Gastrocnemius medialis (tissue), 4 donors: ENCODE measurements at regions not wholly inside any gene's neighbourhood (a gene's known extent, or its start where the extent isn't known, plus 50 kb on each side); places are given as distances from the start of the nearest gene placed in this dataset.
A peak's percentile ranks its signal among the peaks of the same experiment; 100 is the strongest.

Source experiments
- ATAC-seq, 2 donors: fragments of 150-250 bp; one replicate each; pipeline ENCODE4 v1.9.1; 2016
- DNase-seq, 2 donors: peaks; one replicate each; pipeline ENCODE4 v3.0.0-alpha.2; 2019
- H3K27ac ChIP-seq, 4 donors: fragments of 200-600 bp; sonication (generic); 1 replicate in 1 of 4; 2 replicates in 3 of 4; pipeline ENCODE4 v1.5.1; 2016 to 2018; ENCODE audit warnings: mild to moderate bottlenecking in 2 of 4, moderate library complexity in 1 of 4
- H3K27me3 ChIP-seq, 3 donors: fragments of 200-600 bp; sonication (generic) in 2 of 3; 1 replicate in 1 of 3; 2 replicates in 2 of 3; pipeline versions ENCODE4 v1.5.1 to v1.6.0; 2016 to 2019; ENCODE audit warnings: mild to moderate bottlenecking in 1 of 3, moderate library complexity in 1 of 3
- H3K36me3 ChIP-seq, 2 donors: fragments of 200-600 bp; sonication (generic) in 1 of 2; one replicate each; pipeline ENCODE4 v1.5.1; 2017 to 2018
- H3K4me1 ChIP-seq, 2 donors: fragments of 200-600 bp; sonication (generic) in 1 of 2; one replicate each; pipeline ENCODE4 v1.5.1; 2016 to 2017; ENCODE audit warnings: mild to moderate bottlenecking in 2 of 2
- H3K4me3 ChIP-seq, 4 donors: fragments of 200-600 bp; sonication (generic) in 3 of 4; 1 replicate in 1 of 4; 2 replicates in 3 of 4; pipeline ENCODE4 v1.5.1; 2016 to 2019; ENCODE audit warnings: mild to moderate bottlenecking in 2 of 4
- H3K9me3 ChIP-seq, 3 donors: fragments of 200-600 bp; sonication (generic) in 2 of 3; 1 replicate in 1 of 3; 2 replicates in 2 of 3; pipeline ENCODE4 v1.5.1; 2016 to 2019
- POLR2A ChIP-seq, 2 donors: fragments of 450-650 bp; IDR thresholded peaks; one replicate each; pipeline ENCODE4 v1.6.1; 2017; ENCODE audit warnings: antibody characterized with exemption in 2 of 2, mild to moderate bottlenecking in 2 of 2, moderate library complexity in 2 of 2
- in situ Hi-C, 4 donors: fragments of 200-750 bp; cut with MboI; loops; one replicate each; pipeline versions ENCODE4 v1.15.0 to v1.8.0; 2017; ENCODE audit warnings: low sequenced_read_pairs in 4 of 4
- intact Hi-C: fragments of 100-400 bp; cut with DNase I; formaldehyde crosslinking; loops from one replicate; pipeline ENCODE4 v1.15.1; 2023; ENCODE audit warnings: low total_unique reads
- TF ChIP-seq, protein P1 (sequence below), 5 experiments: fragments of 450-650 bp in 3 of 5; fragments of 200-600 bp in 2 of 5; sonication (generic) in 2 of 5; IDR thresholded peaks in 4 of 5; conservative IDR thresholded peaks in 1 of 5; 1 replicate in 4 of 5; 2 replicates in 1 of 5; pipeline ENCODE4 v1.5.1; 2016 to 2019; ENCODE audit warnings: antibody characterized with exemption in 5 of 5, mild to moderate bottlenecking in 3 of 5, moderate library complexity in 3 of 5

DNA sequence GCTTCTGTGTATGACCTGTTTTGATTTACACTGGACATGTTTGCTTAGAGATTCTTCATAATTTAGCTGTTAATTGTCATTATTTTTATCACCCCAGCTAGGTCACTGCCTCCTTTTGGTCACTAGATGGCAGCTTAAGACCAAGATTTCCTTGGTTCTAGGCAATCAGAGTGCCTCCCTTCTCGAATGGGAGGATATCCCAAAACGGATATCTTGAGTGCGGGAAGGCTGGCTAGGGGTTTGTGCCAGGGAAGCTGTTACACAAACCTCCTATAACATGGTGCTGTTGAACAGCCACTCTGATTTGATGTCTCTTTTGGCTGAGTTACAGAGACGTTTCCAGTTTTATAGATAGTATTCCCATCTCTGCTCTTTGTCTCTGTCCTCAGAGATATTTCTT, 283.5 kb downstream of the S1PR1 start:
- no peak for ATAC-seq
- intact Hi-C loops, result no loop called here

DNA sequence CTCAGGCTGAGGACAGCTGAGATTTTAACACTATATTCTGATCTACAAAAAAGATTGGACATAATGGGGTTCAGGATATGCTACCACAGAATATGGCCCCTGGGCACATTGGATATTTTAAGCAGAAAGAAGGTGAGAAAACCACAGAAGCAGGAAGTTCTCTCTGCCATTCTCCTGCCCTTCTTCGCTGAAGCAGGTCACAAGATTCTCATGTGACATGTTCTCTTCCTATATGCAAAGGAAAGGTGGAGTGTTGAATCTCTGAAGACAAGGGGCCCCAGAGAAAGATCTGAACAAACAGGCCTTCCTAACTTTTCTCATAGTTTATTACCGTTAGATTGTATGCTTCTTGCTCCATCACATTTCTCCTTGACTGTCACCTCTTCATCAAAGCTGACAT, 285.7 kb downstream of the S1PR1 start:
- TF ChIP-seq, protein P1, sequence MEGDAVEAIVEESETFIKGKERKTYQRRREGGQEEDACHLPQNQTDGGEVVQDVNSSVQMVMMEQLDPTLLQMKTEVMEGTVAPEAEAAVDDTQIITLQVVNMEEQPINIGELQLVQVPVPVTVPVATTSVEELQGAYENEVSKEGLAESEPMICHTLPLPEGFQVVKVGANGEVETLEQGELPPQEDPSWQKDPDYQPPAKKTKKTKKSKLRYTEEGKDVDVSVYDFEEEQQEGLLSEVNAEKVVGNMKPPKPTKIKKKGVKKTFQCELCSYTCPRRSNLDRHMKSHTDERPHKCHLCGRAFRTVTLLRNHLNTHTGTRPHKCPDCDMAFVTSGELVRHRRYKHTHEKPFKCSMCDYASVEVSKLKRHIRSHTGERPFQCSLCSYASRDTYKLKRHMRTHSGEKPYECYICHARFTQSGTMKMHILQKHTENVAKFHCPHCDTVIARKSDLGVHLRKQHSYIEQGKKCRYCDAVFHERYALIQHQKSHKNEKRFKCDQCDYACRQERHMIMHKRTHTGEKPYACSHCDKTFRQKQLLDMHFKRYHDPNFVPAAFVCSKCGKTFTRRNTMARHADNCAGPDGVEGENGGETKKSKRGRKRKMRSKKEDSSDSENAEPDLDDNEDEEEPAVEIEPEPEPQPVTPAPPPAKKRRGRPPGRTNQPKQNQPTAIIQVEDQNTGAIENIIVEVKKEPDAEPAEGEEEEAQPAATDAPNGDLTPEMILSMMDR (IDR thresholded peaks at IDR 0.05 in 4 of 5, conservative IDR thresholded peaks at IDR 0.05 in 1 of 5), result no peak
- TF ChIP-seq POLR2A (IDR thresholded peaks at IDR 0.05), result no peak
- H3K27ac ChIP-seq, result no peak overlapping the region
- no peaks in the 10 kb centered on the region for H3K4me1 ChIP-seq
- H3K27me3 ChIP-seq, result no peaks in the 10 kb centered on the region
- ATAC-seq (no peak), DNase-seq (no peak)
- H3K36me3 ChIP-seq, result no peaks in the 10 kb centered on the region
- no peak overlapping the region for H3K4me3 ChIP-seq
- intact Hi-C loops (no loop called here), in situ Hi-C loops (no loop called here)
- no peaks in the 10 kb centered on the region for H3K9me3 ChIP-seq

More for the DNA sequence above, 283.5 kb downstream of the S1PR1 start:
- H3K9me3 ChIP-seq, result no peaks in the 10 kb centered on the region
- H3K27ac ChIP-seq, result no peak overlapping the region
- H3K4me3 ChIP-seq, result no peak overlapping the region
- H3K36me3 ChIP-seq, result no peaks in the 10 kb centered on the region
- H3K27me3 ChIP-seq, result no peaks in the 10 kb centered on the region
- no peak for DNase-seq
- TF ChIP-seq POLR2A (IDR thresholded peaks at IDR 0.05), result no peak
- TF ChIP-seq, protein P1 (IDR thresholded peaks at IDR 0.05 in 4 of 5, conservative IDR thresholded peaks at IDR 0.05 in 1 of 5), result peak in 1 of 5 experiments; percentile 33
- no peaks in the 10 kb centered on the region for H3K4me1 ChIP-seq
- in situ Hi-C loops, result no loop called here

DNA sequence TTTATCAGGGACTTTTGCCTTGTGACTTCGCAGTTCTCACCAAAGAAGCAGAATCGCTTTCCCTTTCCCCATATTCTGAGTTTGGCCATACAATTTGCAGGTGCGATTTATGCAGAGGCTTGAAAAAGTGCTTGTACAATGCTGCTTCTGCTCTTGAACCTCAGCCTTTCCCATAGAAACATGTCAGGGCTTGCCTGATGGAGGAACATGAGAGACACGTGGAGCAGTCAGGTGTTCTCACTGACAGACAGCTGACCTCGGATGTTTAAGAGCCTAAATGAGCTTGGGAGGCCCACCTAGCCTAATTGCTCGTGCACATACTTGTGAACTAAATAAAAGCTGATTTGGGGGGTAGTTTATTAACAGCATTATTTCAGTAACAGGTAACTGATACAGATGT, 290.0 kb downstream of the S1PR1 start:
- ATAC-seq, result no peak
- in situ Hi-C loops, result no loop called here
- no peaks in the 10 kb centered on the region for H3K36me3 ChIP-seq
- no peaks in the 10 kb centered on the region for H3K4me1 ChIP-seq
- no peaks in the 10 kb centered on the region for H3K27me3 ChIP-seq
- TF ChIP-seq, protein P1 (IDR thresholded peaks at IDR 0.05 in 4 of 5, conservative IDR thresholded peaks at IDR 0.05 in 1 of 5), result no peak
- TF ChIP-seq POLR2A (IDR thresholded peaks at IDR 0.05), result no peak
- no peaks in the 10 kb centered on the region for H3K9me3 ChIP-seq
- no peak overlapping the region for H3K27ac ChIP-seq
- H3K4me3 ChIP-seq, result no peak overlapping the region
- intact Hi-C loops, result no loop called here
- no peak for DNase-seq

DNA sequence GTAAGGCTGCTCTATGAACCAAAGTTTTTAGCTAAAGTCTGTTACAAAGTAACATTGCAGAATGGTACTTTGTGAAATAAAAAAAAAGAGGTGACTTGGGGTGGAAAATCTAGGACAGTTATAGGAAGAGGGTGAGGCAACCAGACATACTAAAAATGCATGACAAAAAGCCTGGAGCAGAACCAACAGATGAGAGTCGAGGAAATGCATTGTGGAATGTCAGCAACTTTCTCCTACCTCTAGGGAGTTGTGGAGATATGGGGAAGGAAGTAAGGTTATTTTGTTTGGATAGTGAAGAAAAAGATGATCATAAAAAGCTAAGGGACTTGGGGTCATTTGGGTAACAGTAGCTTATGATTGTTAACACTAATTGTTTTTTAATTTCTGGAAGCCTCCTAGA, 295.6 kb downstream of the S1PR1 start:
- Histone ChIP-seq H3K36me3 (no peaks in the 10 kb centered on the region), H3K4me1 (no peaks in the 10 kb centered on the region), H3K4me3 (no peak overlapping the region), H3K27ac (no peak overlapping the region), H3K9me3 (no peaks in the 10 kb centered on the region), H3K27me3 (no peaks in the 10 kb centered on the region)
- DNase-seq, result no peak
- intact Hi-C loops, result no loop called here
- TF ChIP-seq, protein P1 (IDR thresholded peaks at IDR 0.05 in 4 of 5, conservative IDR thresholded peaks at IDR 0.05 in 1 of 5), result no peak
- TF ChIP-seq POLR2A (IDR thresholded peaks at IDR 0.05), result no peak
- in situ Hi-C loops, result no loop called here
- no peak for ATAC-seq

DNA sequence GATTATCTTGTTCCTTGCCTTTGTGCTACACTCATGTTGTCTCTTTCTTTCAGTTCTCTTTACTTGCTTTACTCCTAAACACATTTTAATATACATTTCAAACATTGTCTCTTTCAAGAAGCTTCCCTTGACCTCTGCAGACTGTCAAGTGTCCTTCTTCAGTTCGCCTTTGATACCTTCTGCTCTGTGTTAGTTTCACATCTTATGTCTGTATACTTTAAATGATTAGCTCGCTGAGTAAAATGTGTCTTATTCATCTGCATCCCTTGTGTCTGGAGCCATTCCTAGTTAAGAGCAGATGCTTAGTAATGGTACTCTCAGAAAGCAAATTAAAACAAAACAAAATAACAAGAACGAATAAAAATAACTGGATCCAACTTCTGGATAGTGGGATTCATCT, 303.3 kb downstream of the S1PR1 start:
- no peaks in the 10 kb centered on the region for H3K4me1 ChIP-seq
- H3K36me3 ChIP-seq, result no peaks in the 10 kb centered on the region
- ATAC-seq, result no peak
- H3K27me3 ChIP-seq, result no peaks in the 10 kb centered on the region
- intact Hi-C loops (no loop called here), in situ Hi-C loops (no loop called here)
- H3K9me3 ChIP-seq, result no peaks in the 10 kb centered on the region
- H3K27ac ChIP-seq, result no peak overlapping the region
- DNase-seq, result no peak
- TF ChIP-seq POLR2A (IDR thresholded peaks at IDR 0.05), result no peak
- TF ChIP-seq, protein P1 (IDR thresholded peaks at IDR 0.05 in 4 of 5, conservative IDR thresholded peaks at IDR 0.05 in 1 of 5), result no peak
- no peak overlapping the region for H3K4me3 ChIP-seq
